NCI-H748 treated with DMSO at 0.1 percent for 48 hours (cell line): ENCODE measurements at regions not wholly inside any gene's neighbourhood (a gene's known extent, or its start where the extent isn't known, plus 50 kb on each side); places are given as distances from the start of the nearest gene placed in this dataset.

ENCODE experiments used
- DNase-seq: peaks from one replicate; lab custom pipeline; 2025; lab: John Stamatoyannopoulos, UW

- DNase-seq: no peak
Observed at GRCh38 chr5:54676481-54677340, 159.2 kb downstream of the SNX18 start.

GRCh38 chr5:54673523-54674225, 156.1 kb downstream of the SNX18 start:
- no peak for DNase-seq

GRCh38 chr5:54672871-54673270, 155.3 kb downstream of the SNX18 start:
- no peak for DNase-seq

- DNase-seq: no peak
Observed at GRCh38 chr5:54671681-54672080, 154.1 kb downstream of the SNX18 start.

- DNase-seq: no peak
Observed at GRCh38 chr5:54671111-54671531, 153.6 kb downstream of the SNX18 start.

- DNase-seq: no peak
Observed at GRCh38 chr5:54670281-54670680, 152.7 kb downstream of the SNX18 start.

- no peak for DNase-seq
Observed at GRCh38 chr5:54669845-54670244, 152.3 kb downstream of the SNX18 start.

- DNase-seq: no peak
Observed at GRCh38 chr5:54669285-54669684, 151.7 kb downstream of the SNX18 start.

- DNase-seq: no peak
Observed at GRCh38 chr5:54668096-54668495, 150.5 kb downstream of the SNX18 start.

GRCh38 chr5:54667136-54667535, 149.6 kb downstream of the SNX18 start:
- DNase-seq: no peak

- DNase-seq: no peak
Observed at GRCh38 chr5:54663866-54664265, 146.3 kb downstream of the SNX18 start.

GRCh38 chr5:54661111-54661510, 143.6 kb downstream of the SNX18 start:
- no peak for DNase-seq

- no peak for DNase-seq
Observed at GRCh38 chr5:54659700-54660131, 142.2 kb downstream of the SNX18 start.

GRCh38 chr5:54658010-54658409, 140.5 kb downstream of the SNX18 start:
- DNase-seq: no peak

- no peak for DNase-seq
Observed at GRCh38 chr5:54656261-54656728, 138.7 kb downstream of the SNX18 start.

GRCh38 chr5:54655761-54656160, 138.2 kb downstream of the SNX18 start:
- no peak for DNase-seq

- DNase-seq: no peak
Observed at GRCh38 chr5:54655266-54655665, 137.7 kb downstream of the SNX18 start.

GRCh38 chr5:54653956-54654614, 136.5 kb downstream of the SNX18 start:
- DNase-seq: no peak

GRCh38 chr5:54651482-54652076, 134.0 kb downstream of the SNX18 start:
- DNase-seq: no peak

GRCh38 chr5:54649041-54649504, 131.5 kb downstream of the SNX18 start:
- DNase-seq: no peak

- no peak for DNase-seq
Observed at GRCh38 chr5:54646356-54647101, 129.0 kb downstream of the SNX18 start.
